ENCODE measurements at regions not wholly inside any gene's neighbourhood (a gene's known extent, or its start where the extent isn't known, plus 50 kb on each side); places are given as distances from the start of the nearest gene placed in this dataset.

GRCh38 chr2:525611-526010, 151.6 kb downstream of the TMEM18 start:
- no peak for TF ChIP-seq CTCF (IDR thresholded peaks at IDR 0.05)
- no peaks in the 10 kb centered on the region; the same call in 1 of the 2 replicates for H3K27me3 Mint-ChIP-seq (ENCODE audit: insufficient read depth)

DNA sequence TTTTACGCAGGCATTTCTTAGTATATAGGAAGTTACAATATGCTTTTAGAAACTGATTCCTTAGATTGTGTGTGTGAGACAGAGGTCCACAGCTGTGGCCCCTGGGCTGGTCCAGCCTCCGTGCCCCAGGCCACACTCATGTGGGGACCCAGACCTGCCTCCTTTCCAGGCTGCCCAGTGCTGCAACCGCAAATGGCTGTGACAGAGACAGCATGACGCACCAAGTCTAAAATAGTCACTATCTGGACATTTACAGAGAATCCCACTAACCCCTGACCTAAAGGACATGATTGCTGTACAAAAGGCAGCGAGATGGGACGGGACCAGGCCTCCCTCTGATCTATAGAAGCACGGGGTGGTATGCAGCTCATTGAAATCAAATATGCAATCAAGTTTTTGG, 152.2 kb downstream of the TMEM18 start:
- no peak overlapping the region for H3K27ac Mint-ChIP-seq
- H3K36me3 Mint-ChIP-seq (ENCODE audit: low read depth) = peaks cover 5% of the 10 kb centered on the region; the same call in 1 of the 2 replicates
- no peak for TF ChIP-seq CTCF (IDR thresholded peaks at IDR 0.05)
- H3K4me3 Mint-ChIP-seq = no peak overlapping the region
- DNase-seq = no peak
- no peaks in the 10 kb centered on the region; the same call in none of the 2 replicates for H3K27me3 Mint-ChIP-seq (ENCODE audit: insufficient read depth)
- H3K4me1 Mint-ChIP-seq (ENCODE audit: low read depth) = no peaks in the 10 kb centered on the region
- H3K9me3 Mint-ChIP-seq = peaks cover 44% of the 10 kb centered on the region

More at GRCh38 chr2:525611-526010, 151.6 kb downstream of the TMEM18 start:
- H3K36me3 Mint-ChIP-seq (ENCODE audit: low read depth) = peaks cover 1% of the 10 kb centered on the region; the same call in 1 of the 2 replicates
- no peak overlapping the region for H3K27ac Mint-ChIP-seq
- H3K4me3 Mint-ChIP-seq = no peak overlapping the region
- H3K4me1 Mint-ChIP-seq (ENCODE audit: low read depth) = no peaks in the 10 kb centered on the region
- no peak for DNase-seq
- peaks cover 38% of the 10 kb centered on the region for H3K9me3 Mint-ChIP-seq

DNA sequence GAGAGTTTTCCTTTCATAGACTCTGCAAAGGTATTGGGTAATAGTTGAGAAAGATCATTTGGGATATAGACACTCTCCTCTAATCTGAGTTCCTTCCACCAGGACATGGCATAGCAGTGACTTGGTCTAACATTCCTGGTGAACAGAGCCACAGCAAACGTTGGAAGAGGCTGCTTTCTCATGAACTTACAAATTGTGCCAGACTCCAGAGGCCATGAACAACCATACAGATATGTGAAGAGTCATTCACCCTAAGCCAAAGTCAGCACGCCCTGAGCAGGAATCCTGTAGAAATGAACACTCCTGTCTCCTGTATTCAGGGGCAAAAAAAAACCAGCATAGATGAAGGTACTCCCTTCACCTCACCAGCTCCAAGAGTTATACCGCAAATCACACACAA, 152.8 kb downstream of the TMEM18 start:
- H3K4me3 Mint-ChIP-seq = no peak overlapping the region
- H3K27me3 Mint-ChIP-seq (ENCODE audit: insufficient read depth) = no peaks in the 10 kb centered on the region; the same call in none of the 2 replicates
- peak overlapping the region; percentile 48; the same call in 1 of the 2 replicates for H3K27ac Mint-ChIP-seq
- no peaks in the 10 kb centered on the region for H3K4me1 Mint-ChIP-seq (ENCODE audit: low read depth)
- DNase-seq = peak; percentile 47
- peaks cover 40% of the 10 kb centered on the region for H3K9me3 Mint-ChIP-seq
- H3K36me3 Mint-ChIP-seq (ENCODE audit: low read depth) = peaks cover 5% of the 10 kb centered on the region; the same call in 1 of the 2 replicates
- no peak for TF ChIP-seq CTCF (IDR thresholded peaks at IDR 0.05)

GRCh38 chr2:523698-524270, 153.4 kb downstream of the TMEM18 start:
- no peak for TF ChIP-seq CTCF (IDR thresholded peaks at IDR 0.05)
- Mint-ChIP-seq H3K4me1 (ENCODE audit: low read depth) (no peaks in the 10 kb centered on the region), H3K36me3 (ENCODE audit: low read depth) (peaks cover 5% of the 10 kb centered on the region; the same call in 1 of the 2 replicates), H3K4me3 (no peak overlapping the region), H3K27ac (no peak overlapping the region), H3K9me3 (peaks cover 41% of the 10 kb centered on the region), H3K27me3 (ENCODE audit: insufficient read depth) (no peaks in the 10 kb centered on the region; the same call in none of the 2 replicates)
- no peak for DNase-seq

GRCh38 chr2:522776-523175, 154.4 kb downstream of the TMEM18 start:
- Mint-ChIP-seq H3K27me3 (ENCODE audit: insufficient read depth) (no peaks in the 10 kb centered on the region; the same call in none of the 2 replicates), H3K27ac (no peak overlapping the region), H3K36me3 (ENCODE audit: low read depth) (peaks cover 5% of the 10 kb centered on the region; the same call in 1 of the 2 replicates), H3K4me1 (ENCODE audit: low read depth) (no peaks in the 10 kb centered on the region), H3K4me3 (no peak overlapping the region), H3K9me3 (peaks cover 44% of the 10 kb centered on the region)
- no peak for DNase-seq
- TF ChIP-seq CTCF (IDR thresholded peaks at IDR 0.05) = no peak

Data from HFFc6 (cell line).